ENCODE measurements at regions not wholly inside any gene's neighbourhood (a gene's known extent, or its start where the extent isn't known, plus 50 kb on each side); places are given as distances from the start of the nearest gene placed in this dataset.

GRCh38 chr10:90302758-90303481, 554.9 kb downstream of the HTR7 start:
- H3K27ac ChIP-seq: no peak overlapping the region
- WGBS, 2 donors: 44 to 59% methylated on average over 8 of the region's 8 CpGs
- intact Hi-C loops (cut with DNase I): no loop called here
- H3K27me3 ChIP-seq: no peaks in the 10 kb centered on the region
- H3K4me1 ChIP-seq: no peaks in the 10 kb centered on the region
- no peak for DNase-seq
- H3K9me3 ChIP-seq: no peaks in the 10 kb centered on the region
- no peak overlapping the region for H3K4me3 ChIP-seq
- no peak for ATAC-seq
- no peaks in the 10 kb centered on the region for H3K36me3 ChIP-seq (replicated peaks in 1 of 2; ENCODE audit: insufficient read depth in 1 of 2, low read depth in 2 of 2)
- TF ChIP-seq POLR2A (IDR thresholded peaks at IDR 0.05): no peak
- TF ChIP-seq, protein P1, sequence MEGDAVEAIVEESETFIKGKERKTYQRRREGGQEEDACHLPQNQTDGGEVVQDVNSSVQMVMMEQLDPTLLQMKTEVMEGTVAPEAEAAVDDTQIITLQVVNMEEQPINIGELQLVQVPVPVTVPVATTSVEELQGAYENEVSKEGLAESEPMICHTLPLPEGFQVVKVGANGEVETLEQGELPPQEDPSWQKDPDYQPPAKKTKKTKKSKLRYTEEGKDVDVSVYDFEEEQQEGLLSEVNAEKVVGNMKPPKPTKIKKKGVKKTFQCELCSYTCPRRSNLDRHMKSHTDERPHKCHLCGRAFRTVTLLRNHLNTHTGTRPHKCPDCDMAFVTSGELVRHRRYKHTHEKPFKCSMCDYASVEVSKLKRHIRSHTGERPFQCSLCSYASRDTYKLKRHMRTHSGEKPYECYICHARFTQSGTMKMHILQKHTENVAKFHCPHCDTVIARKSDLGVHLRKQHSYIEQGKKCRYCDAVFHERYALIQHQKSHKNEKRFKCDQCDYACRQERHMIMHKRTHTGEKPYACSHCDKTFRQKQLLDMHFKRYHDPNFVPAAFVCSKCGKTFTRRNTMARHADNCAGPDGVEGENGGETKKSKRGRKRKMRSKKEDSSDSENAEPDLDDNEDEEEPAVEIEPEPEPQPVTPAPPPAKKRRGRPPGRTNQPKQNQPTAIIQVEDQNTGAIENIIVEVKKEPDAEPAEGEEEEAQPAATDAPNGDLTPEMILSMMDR (IDR thresholded peaks at IDR 0.05): no peak

GRCh38 chr10:90304533-90304932, 553.3 kb downstream of the HTR7 start:
- Histone ChIP-seq H3K4me3 (no peak overlapping the region), H3K36me3 (replicated peaks in 1 of 2; ENCODE audit: insufficient read depth in 1 of 2, low read depth in 2 of 2) (no peaks in the 10 kb centered on the region), H3K27ac (no peak overlapping the region), H3K27me3 (no peaks in the 10 kb centered on the region), H3K9me3 (no peaks in the 10 kb centered on the region), H3K4me1 (no peaks in the 10 kb centered on the region)
- 21 to 36% methylated on average over 1 of the region's 1 CpG for WGBS, 2 donors
- intact Hi-C loops (cut with DNase I): no loop called here
- DNase-seq: no peak
- TF ChIP-seq POLR2A (IDR thresholded peaks at IDR 0.05): no peak
- TF ChIP-seq, protein P1 (IDR thresholded peaks at IDR 0.05): no peak
- ATAC-seq: no peak

DNA sequence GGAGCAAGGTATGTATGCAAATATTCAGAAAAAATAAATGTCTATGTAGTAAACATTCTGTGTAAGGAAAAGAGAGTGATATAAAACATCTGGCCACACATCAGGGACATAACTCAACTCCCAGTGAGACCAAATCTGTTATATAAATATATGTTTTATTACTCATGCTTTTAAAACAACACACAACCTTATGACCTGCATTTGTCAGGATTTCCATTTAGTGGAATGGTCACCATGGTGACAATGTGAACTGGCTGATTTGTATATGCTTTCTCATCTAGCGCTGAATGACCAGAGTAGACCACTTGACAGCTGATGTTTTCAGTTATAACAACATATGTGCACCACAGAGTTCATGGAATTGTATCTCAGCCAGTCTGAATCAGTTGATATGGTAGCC, 551.7 kb downstream of the HTR7 start:
- Histone ChIP-seq H3K4me1 (no peaks in the 10 kb centered on the region), H3K27ac (no peak overlapping the region), H3K9me3 (no peaks in the 10 kb centered on the region), H3K27me3 (no peaks in the 10 kb centered on the region), H3K36me3 (replicated peaks in 1 of 2; ENCODE audit: insufficient read depth in 1 of 2, low read depth in 2 of 2) (no peaks in the 10 kb centered on the region), H3K4me3 (no peak overlapping the region)
- ATAC-seq (no peak), DNase-seq (no peak)
- 58 to 61% methylated on average over 1 of the region's 1 CpG for WGBS, 2 donors
- no peak for TF ChIP-seq POLR2A (IDR thresholded peaks at IDR 0.05)
- TF ChIP-seq, protein P1 (IDR thresholded peaks at IDR 0.05): no peak
- intact Hi-C loops (cut with DNase I): no loop called here

GRCh38 chr10:90308223-90308622, 549.6 kb downstream of the HTR7 start:
- no peak for DNase-seq
- Histone ChIP-seq H3K9me3 (no peaks in the 10 kb centered on the region), H3K4me3 (no peak overlapping the region), H3K36me3 (replicated peaks in 1 of 2; ENCODE audit: insufficient read depth in 1 of 2, low read depth in 2 of 2) (no peaks in the 10 kb centered on the region), H3K4me1 (no peaks in the 10 kb centered on the region), H3K27me3 (no peaks in the 10 kb centered on the region), H3K27ac (no peak overlapping the region)
- intact Hi-C loops (cut with DNase I): no loop called here
- WGBS, 2 donors: 62 to 64% methylated on average over 7 of the region's 7 CpGs
- ATAC-seq: no peak
- TF ChIP-seq, protein P1 (IDR thresholded peaks at IDR 0.05): no peak
- TF ChIP-seq POLR2A (IDR thresholded peaks at IDR 0.05): no peak

Measured in body of pancreas (tissue), 4 donors.